NT2/D1 (cell line): ENCODE measurements at regions not wholly inside any gene's neighbourhood (a gene's known extent, or its start where the extent isn't known, plus 50 kb on each side); places are given as distances from the start of the nearest gene placed in this dataset.

Experiments used
- SUZ12 ChIP-seq: IDR thresholded peaks from 2 replicates; pipeline ENCODE4 v1.6.1; 2011; ENCODE audit not compliant: insufficient read length, insufficient read depth; ENCODE audit errors: extremely low read depth
- YY1 ChIP-seq: IDR thresholded peaks from 2 replicates; pipeline ENCODE4 v1.6.1; 2011; ENCODE audit not compliant: insufficient read length, insufficient read depth
- ZNF274 ChIP-seq: IDR thresholded peaks from 2 replicates; pipeline ENCODE4 v1.6.1; 2011; ENCODE audit warnings: mild to moderate bottlenecking, low read depth, low read length

- TF ChIP-seq YY1 (no peak), ZNF274 (no peak), SUZ12 (no peak)
Measured at GRCh38 chr6:126747728-126748540, 370.5 kb upstream of the RSPO3 start.
